HG03045 (cell line): ENCODE measurements at regions not wholly inside any gene's neighbourhood (a gene's known extent, or its start where the extent isn't known, plus 50 kb on each side); places are given as distances from the start of the nearest gene placed in this dataset.
"Not testable (repeated sequence)": the region's sequence is repeated elsewhere in the genome, so short reads cannot be mapped to it uniquely, and the experiment has no call there.

Source experiments
- ATAC-seq: cut with Tn5 transposase; IDR thresholded peaks from one replicate; pipeline ENCODE4 v1.9.1; 2021; ENCODE audit warnings: mild to moderate bottlenecking, moderate library complexity; ENCODE audit not compliant: unreplicated experiment

GRCh38 chr16:60816461-60816860 lies 1219.8 kb downstream of the CDH8 start:
- no peak for ATAC-seq

DNA sequence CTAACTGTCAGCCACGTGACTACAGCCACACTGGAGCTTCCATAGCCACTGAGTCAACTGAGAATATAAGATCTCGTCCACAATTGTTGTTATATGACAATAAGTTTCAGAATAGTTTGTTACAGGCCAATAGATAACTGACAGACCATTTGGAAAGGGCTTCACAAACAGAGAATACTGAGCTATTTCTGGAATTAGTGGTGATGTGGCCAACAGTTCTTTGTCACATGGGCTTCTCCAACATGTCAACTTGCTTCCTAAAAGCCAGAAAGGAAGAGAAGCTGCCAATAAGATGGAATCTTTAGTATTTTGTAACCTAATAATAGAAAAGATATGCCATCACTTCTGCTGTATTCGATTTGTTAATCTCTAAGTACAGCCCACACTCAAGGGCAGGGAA lies 1220.4 kb downstream of the CDH8 start:
- no peak for ATAC-seq

- ATAC-seq = no peak
Observed at GRCh38 chr16:60815033-60815432, 1221.2 kb downstream of the CDH8 start.

DNA sequence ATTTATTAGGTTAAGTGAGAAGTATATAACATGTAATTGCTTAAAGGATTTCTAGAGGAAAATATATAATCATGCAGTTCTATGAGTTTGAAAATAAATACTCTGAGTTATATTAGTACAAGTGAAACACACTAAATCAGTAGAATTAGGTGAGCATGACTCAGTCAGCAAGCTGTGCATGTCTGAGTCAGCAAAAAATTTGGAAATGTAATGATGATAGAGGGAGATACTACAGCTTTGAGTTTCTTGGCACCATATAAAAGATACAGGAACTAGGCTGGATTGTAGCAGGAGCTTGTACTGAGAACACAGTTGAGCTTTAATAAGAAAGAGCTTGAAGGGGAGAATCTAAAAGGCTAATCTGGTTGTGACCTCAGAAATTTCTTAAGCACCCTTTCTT lies 1224.6 kb downstream of the CDH8 start:
- no peak for ATAC-seq

- no peak for ATAC-seq
Observed at GRCh38 chr16:60811051-60811608, 1225.1 kb downstream of the CDH8 start.

DNA sequence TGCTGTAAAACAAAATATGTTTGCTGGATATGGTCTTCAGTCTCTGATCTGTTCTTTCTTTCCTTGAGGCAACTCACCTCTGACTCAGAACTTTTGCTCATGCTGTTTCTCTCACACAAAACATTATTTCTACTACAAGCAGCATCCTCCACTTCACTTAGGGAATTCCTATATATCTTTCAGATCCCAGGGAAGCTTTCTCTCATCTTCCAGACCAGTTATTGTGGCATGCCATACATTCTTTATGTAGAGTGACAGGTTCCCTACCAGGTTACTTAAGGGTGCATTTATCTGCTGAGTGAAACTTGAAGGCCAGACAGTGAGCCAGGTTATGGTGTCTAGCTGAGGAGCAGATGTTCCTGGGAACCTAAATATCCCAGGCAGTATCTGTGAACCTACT lies 1226.0 kb downstream of the CDH8 start:
- ATAC-seq = no peak

DNA sequence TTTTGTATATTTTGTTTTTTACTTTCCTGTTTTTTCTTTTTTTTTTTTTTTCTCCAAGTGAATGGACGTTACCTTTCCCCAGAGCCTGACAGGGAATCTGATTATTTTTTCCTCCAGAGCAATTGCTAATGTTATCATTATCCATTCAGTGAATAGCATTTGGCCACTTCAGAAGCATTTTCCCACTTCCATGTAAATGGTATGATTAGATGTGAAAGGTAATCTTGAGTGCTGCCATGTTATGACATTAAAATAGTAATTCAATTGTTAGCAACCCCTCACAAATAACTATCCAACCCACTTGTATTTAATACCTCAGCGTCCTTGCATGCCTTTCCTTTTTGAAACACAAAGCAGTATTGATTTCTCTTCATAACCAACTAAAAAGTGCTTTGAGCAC lies 1243.8 kb downstream of the CDH8 start:
- ATAC-seq = no peak

DNA sequence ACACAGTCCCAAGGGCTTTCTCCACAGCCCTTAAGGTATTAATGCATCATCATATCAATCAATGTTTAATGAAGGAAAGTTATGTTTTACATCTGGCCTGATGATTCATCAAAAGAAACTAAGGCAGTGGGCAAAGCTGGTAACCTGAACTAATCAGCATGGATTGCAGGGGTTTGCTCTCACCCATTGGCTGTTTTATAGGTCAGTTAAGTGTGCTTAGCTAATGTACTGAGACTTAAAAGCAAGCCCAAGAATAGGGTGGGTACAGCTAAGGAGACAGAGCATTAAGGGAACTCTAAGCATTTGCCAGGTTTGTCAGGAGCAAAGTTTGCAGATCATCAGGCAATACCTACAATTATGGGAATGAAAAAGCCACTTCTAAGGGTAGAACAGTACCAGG lies 1247.6 kb downstream of the CDH8 start:
- ATAC-seq = no peak

GRCh38 chr16:60776281-60776680 lies 1260.0 kb downstream of the CDH8 start:
- ATAC-seq = no peak

- no peak for ATAC-seq
Observed at GRCh38 chr16:60771138-60771537, 1265.1 kb downstream of the CDH8 start.

- not testable (repeated sequence) for ATAC-seq
Observed at GRCh38 chr16:60770384-60770783, 1265.9 kb downstream of the CDH8 start.

DNA sequence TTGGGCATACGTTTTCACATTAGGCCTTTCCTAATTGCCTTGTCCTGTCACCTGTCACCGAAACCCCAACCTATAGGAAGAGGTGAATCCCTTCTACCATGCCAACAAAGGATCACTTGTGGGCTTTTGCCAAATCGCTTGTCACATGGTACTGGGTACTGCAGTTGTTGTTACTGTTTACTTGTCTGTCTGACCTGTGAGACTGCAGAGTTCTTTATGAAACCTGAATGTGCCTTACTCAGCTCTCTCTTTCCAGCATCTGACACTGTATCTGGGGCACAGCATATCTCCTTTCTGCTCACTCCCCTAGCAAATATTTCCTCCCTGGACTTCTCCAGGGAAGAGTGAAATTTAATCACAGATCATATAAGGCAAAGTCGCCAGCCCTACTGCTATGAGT lies 1272.4 kb downstream of the CDH8 start:
- ATAC-seq = no peak

- no peak for ATAC-seq
Observed at GRCh38 chr16:60755907-60756306, 1280.3 kb downstream of the CDH8 start.

- no peak for ATAC-seq
Observed at GRCh38 chr16:60748366-60748765, 1287.9 kb downstream of the CDH8 start.

- ATAC-seq = no peak
Observed at GRCh38 chr16:60744198-60744597, 1292.0 kb downstream of the CDH8 start.

- no peak for ATAC-seq
Observed at GRCh38 chr16:60741810-60742209, 1294.4 kb downstream of the CDH8 start.

- ATAC-seq = no peak
Observed at GRCh38 chr16:60739737-60740683, 1296.2 kb downstream of the CDH8 start.

DNA sequence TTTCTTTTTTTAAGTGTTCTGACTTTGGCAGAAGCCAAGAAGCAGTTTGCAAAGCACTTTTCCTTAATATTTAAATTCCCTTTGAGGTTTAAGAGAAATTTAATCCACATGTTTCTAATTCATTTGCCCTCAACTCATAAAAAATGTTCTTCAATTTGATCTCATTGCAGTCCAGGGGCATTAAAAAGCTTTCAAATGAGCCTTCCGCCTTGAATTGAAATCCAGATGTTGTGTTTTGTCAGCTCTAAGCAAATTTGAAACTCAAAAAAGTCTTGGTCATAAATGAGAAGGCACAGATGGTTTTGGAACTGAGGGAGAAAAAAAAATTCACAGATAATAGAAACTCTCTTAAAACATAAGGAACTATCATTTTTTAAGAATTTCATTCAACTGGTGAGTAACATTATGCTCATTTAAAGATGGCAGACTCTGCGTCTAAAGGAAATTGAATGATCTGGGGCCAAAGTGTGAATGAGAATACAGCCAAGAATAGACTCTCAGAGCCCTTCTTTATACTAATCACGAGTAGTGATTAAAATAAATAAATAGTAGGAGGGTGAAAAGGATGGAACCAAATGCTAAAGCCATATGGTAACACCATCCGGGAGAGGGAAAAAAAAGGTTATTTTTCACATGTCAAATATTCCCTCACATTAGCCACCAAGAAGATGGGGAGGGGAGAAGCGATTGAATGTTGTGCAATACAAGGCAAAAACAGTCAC lies 1304.7 kb downstream of the CDH8 start:
- no peak for ATAC-seq

DNA sequence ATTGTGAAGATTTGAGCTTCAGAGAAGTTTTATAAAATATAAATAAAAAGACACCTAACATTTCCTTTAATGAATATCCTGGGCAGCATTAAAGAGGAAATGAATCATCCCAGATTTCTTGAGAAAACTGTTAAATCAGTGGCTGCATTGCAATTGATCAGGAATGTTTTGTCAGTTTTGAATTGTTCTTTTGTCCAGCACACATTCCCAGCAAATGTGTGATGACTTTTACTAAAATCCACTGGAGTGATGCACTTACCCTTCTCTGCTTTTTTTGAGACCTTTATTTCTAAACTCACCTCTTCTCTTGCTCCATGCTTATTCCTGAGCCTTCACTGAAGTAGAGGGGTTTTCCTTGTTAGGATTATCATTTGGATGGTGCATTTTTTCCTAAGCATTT lies 1307.2 kb downstream of the CDH8 start:
- no peak for ATAC-seq

GRCh38 chr16:60727851-60728250 lies 1308.4 kb downstream of the CDH8 start:
- ATAC-seq = no peak

DNA sequence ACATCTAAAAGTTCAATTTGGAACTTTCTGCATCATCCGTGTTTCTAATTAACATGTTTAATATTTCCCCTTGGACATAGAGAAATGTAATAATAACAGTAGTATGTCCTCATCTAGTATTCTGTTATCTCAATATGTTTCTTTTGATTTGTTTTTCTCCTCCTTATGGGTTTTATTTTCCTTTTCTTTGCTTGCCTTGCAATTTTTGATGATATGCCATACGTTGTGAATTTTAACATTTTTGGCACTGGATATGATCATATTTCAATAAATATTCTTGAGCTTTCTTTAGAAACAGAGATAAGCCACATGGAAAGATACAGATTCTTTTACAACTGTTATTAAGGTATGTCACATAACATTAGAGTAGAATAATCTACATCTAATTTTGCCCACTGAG lies 1316.2 kb downstream of the CDH8 start:
- no peak for ATAC-seq

DNA sequence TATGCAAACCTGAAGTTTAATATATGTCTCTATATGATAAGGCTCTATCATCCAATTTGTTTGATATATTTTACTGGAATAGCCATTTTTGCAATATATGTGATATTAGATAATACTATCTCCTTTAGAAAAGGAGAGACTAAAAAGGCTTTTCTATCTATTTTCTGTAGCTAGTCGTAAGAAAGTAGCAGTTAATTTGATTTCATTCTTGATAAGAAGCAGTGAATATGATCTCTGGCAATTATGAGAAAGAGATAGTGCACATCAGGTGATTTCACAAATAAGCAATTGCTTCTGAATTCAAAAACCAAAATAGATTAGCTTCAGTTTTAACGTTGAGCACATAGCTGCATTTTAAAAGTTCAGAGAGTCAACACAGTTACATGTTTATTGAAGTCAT lies 1318.4 kb downstream of the CDH8 start:
- no peak for ATAC-seq
